ENCODE measurements at regions not wholly inside any gene's neighbourhood (a gene's known extent, or its start where the extent isn't known, plus 50 kb on each side); places are given as distances from the start of the nearest gene placed in this dataset.

GRCh38 chr15:39427705-39428104, 153.2 kb upstream of the THBS1 start:
- ATAC-seq (ENCODE audit: low FRiP score) (no peak), DNase-seq (ENCODE audit: low spot score) (no peak)
- TF ChIP-seq, protein P1, sequence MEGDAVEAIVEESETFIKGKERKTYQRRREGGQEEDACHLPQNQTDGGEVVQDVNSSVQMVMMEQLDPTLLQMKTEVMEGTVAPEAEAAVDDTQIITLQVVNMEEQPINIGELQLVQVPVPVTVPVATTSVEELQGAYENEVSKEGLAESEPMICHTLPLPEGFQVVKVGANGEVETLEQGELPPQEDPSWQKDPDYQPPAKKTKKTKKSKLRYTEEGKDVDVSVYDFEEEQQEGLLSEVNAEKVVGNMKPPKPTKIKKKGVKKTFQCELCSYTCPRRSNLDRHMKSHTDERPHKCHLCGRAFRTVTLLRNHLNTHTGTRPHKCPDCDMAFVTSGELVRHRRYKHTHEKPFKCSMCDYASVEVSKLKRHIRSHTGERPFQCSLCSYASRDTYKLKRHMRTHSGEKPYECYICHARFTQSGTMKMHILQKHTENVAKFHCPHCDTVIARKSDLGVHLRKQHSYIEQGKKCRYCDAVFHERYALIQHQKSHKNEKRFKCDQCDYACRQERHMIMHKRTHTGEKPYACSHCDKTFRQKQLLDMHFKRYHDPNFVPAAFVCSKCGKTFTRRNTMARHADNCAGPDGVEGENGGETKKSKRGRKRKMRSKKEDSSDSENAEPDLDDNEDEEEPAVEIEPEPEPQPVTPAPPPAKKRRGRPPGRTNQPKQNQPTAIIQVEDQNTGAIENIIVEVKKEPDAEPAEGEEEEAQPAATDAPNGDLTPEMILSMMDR (IDR thresholded peaks at IDR 0.05), result no peak

DNA sequence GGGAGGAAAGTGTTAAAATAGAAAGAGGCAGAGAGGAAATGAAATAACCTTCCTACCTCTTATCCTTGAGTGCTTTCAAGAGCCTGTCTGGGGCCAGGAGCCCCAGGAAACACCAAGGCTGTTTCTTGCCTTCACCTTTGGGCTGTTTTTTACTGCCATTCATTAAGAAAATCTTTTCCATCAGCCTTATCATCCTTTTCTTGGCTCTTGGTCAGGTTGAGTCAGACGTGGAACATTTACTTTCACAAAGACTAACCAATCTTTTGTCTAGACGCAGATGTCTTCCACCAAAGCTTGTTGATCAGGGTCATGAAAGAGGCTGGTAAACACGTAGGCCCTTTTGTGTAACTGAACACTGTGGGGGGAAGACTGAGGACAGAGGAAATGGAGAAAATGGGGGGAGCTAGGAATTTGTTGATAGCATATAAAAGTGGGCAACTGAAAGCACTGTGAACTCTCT, 151.0 kb upstream of the THBS1 start:
- TF ChIP-seq, protein P1 (IDR thresholded peaks at IDR 0.05), result no peak
- ATAC-seq (ENCODE audit: low FRiP score), result no peak
- no peak for DNase-seq (ENCODE audit: low spot score)

DNA sequence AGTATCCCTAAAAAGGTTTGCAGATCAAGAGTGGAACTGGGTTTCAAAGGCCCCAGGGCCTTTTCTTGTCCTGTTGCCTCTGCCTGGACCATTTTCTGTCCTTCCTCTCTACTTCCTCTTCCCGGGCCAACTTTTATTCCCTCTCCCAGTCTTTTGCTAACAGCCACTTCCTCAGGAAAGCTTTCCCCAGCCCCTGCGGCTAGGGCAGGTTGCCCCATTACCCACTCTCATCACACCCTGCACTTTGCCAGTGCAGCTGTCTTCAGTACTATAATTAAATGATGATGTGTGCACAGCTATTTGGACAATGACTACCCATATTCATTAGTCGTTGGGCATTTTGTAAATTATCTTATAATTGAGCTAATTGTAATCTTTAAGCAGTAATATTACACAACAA, 150.5 kb upstream of the THBS1 start:
- ATAC-seq (ENCODE audit: low FRiP score) (no peak), DNase-seq (ENCODE audit: low spot score) (no peak)
- TF ChIP-seq, protein P1 (IDR thresholded peaks at IDR 0.05), result no peak

DNA sequence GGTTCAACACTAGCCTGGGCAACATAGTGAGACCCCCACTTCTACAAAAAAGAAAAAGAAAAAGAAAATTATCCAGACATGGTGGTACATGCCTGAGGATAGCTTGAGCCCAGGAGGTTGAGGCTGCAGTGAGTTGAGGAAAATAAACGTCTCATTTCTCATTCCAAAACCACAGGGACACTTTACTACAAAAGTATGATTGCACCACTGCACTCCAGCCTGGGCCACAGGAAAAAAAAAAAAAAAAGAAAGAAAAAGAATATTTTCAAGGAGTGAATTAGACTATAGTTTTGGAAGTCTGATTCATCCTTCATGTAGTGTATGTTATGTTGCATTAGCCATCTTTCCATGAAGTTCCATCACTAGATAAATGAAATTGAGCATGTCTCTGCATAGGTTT, 149.5 kb upstream of the THBS1 start:
- no peak for ATAC-seq (ENCODE audit: low FRiP score)
- DNase-seq (ENCODE audit: low spot score), result no peak
- TF ChIP-seq, protein P1 (IDR thresholded peaks at IDR 0.05), result no peak

DNA sequence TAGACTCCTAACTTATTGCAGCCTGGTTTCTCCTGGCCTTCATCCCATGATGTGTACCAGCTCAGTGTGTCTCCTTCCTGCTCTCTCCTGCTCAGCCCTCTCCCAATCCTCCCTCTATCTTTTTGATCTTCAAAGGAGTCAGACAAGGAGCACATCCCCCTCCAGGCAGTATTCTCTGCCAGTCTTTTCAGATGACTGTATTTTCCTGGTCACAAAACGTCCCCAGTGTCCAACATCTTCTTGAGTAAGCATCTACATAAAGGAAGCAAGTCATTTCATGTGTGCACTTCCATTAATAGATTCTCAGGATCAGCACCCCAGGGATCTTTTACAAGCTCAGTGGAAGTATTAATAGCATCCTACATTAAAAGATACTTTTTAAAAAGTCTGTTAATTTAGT, 148.9 kb upstream of the THBS1 start:
- ATAC-seq (ENCODE audit: low FRiP score) (no peak), DNase-seq (ENCODE audit: low spot score) (no peak)
- TF ChIP-seq, protein P1 (IDR thresholded peaks at IDR 0.05), result no peak

DNA sequence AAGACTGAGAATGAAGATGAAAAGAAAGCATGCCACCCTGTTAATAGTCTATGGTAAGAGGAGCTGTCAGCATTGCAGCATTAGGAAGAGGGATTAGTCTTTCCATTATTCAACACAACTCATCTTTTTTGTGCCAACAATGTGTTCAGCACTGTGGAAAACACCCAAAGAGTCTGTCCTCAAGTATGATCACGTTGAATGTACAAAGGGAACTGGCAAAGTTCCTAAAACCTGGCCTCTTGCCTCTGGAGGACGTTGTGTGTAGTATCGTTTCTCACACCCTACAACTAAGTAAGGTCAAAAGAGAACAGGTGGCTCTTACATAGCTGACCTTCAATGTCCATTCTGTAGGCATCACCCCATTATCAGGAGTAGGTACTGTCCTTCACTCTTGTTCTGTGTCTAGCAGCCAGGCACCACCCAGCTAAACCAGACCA, 147.9 kb upstream of the THBS1 start:
- ATAC-seq (ENCODE audit: low FRiP score) (no peak), DNase-seq (ENCODE audit: low spot score) (no peak)
- TF ChIP-seq, protein P1 (IDR thresholded peaks at IDR 0.05), result no peak

- DNase-seq (ENCODE audit: low spot score) (no peak), ATAC-seq (ENCODE audit: low FRiP score) (peak; percentile 53)
- TF ChIP-seq, protein P1 (IDR thresholded peaks at IDR 0.05), result no peak
Measured at GRCh38 chr15:39433376-39433775, 147.5 kb upstream of the THBS1 start.
